HepG2 (cell line): ENCODE measurements at regions not wholly inside any gene's neighbourhood (a gene's known extent, or its start where the extent isn't known, plus 50 kb on each side); places are given as distances from the start of the nearest gene placed in this dataset.
A peak's percentile ranks its signal among the peaks of the same experiment; 100 is the strongest.

Experiments
- CBX5 ChIP-seq: sonication (generic); formaldehyde crosslinking; IDR thresholded peaks from 2 replicates; pipeline ENCODE4 v1.4.0; 2020; ENCODE audit warnings: missing genetic modification reagents, borderline replicate concordance
- DNMT1 ChIP-seq: sonication (generic); formaldehyde crosslinking; IDR thresholded peaks from 2 replicates; pipeline ENCODE4 v1.5.1; 2020; ENCODE audit warnings: mild to moderate bottlenecking, missing genetic modification reagents
- DR1 ChIP-seq: sonication (generic); formaldehyde crosslinking; IDR thresholded peaks from 2 replicates; pipeline ENCODE4 v1.8.0; 2021; ENCODE audit warnings: mild to moderate bottlenecking, missing genetic modification reagents, inconsistent platforms
- DZIP1 ChIP-seq: sonication (generic); formaldehyde crosslinking; IDR thresholded peaks from 2 replicates; pipeline ENCODE4 v1.5.0; 2020; ENCODE audit warnings: mild to moderate bottlenecking, missing genetic modification reagents
- FOXM1 ChIP-seq: sonication (generic); formaldehyde crosslinking; IDR thresholded peaks from 2 replicates; pipeline ENCODE4 v1.5.0; 2020; ENCODE audit warnings: missing genetic modification reagents
- HMG20B ChIP-seq: conservative IDR thresholded peaks from 2 replicates; pipeline ENCODE4 v1.6.1; 2016; ENCODE audit warnings: missing genetic modification reagents, missing compliant biosample characterization
- HNRNPK ChIP-seq: fragments of 200-400 bp; formaldehyde crosslinking; IDR thresholded peaks from 2 replicates; pipeline ENCODE4 v1.6.1; 2018; ENCODE audit warnings: low read length, low read depth, moderate library complexity, mild to moderate bottlenecking; ENCODE audit not compliant: poor library complexity, severe bottlenecking
- IKZF5 ChIP-seq: IDR thresholded peaks from 2 replicates; pipeline ENCODE4 v1.6.1; 2018; ENCODE audit warnings: missing genetic modification reagents, mild to moderate bottlenecking, missing compliant biosample characterization
- KAT8 ChIP-seq: IDR thresholded peaks from 2 replicates; pipeline ENCODE4 v1.6.1; 2016; ENCODE audit warnings: missing genetic modification reagents, missing compliant biosample characterization
- KDM4B ChIP-seq: sonication (generic); formaldehyde crosslinking; IDR thresholded peaks from 2 replicates; pipeline ENCODE4 v1.4.0; 2020; ENCODE audit warnings: missing genetic modification reagents
- MBNL3 ChIP-seq: fragments of 250-450 bp; sonication (Bioruptor Pico); conservative IDR thresholded peaks from 2 replicates; pipeline ENCODE4 v1.8.0; 2022; ENCODE audit warnings: mild to moderate bottlenecking, inconsistent platforms
- MXI1 ChIP-seq: IDR thresholded peaks from 3 replicates; pipeline ENCODE4 v1.6.1; 2012; ENCODE audit warnings: low read depth, low read length, inconsistent platforms, borderline replicate concordance
- MZF1 ChIP-seq: sonication (generic); formaldehyde crosslinking; IDR thresholded peaks from 2 replicates; pipeline ENCODE4 v1.8.1; 2023; ENCODE audit warnings: mild to moderate bottlenecking, missing genetic modification reagents, borderline replicate concordance
- NFATC3 ChIP-seq: sonication (generic); formaldehyde crosslinking; IDR thresholded peaks from 2 replicates; pipeline ENCODE4 v1.5.1; 2020; ENCODE audit warnings: mild to moderate bottlenecking, missing genetic modification reagents
- NFKB2 ChIP-seq: sonication (generic); formaldehyde crosslinking; IDR thresholded peaks from 2 replicates; pipeline ENCODE4 v1.4.0; 2020; ENCODE audit warnings: missing genetic modification reagents, borderline replicate concordance
- RAD21 ChIP-seq: fragments of 450-650 bp; formaldehyde crosslinking; IDR thresholded peaks from 2 replicates; pipeline ENCODE4 v1.5.0; 2020; ENCODE audit warnings: mild to moderate bottlenecking
- RFXANK ChIP-seq: IDR thresholded peaks from 2 replicates; pipeline ENCODE4 v1.6.1; 2016
- SETDB1 ChIP-seq: sonication (generic); formaldehyde crosslinking; IDR thresholded peaks from 2 replicates; pipeline ENCODE4 v1.5.1; 2020; ENCODE audit warnings: missing genetic modification reagents, mild to moderate bottlenecking, borderline replicate concordance
- ZBTB39 ChIP-seq: sonication (generic); formaldehyde crosslinking; IDR thresholded peaks from 2 replicates; pipeline ENCODE4 v1.5.0; 2020; ENCODE audit warnings: missing genetic modification reagents
- ZGPAT ChIP-seq: IDR thresholded peaks from 2 replicates; pipeline ENCODE4 v1.6.1; 2016; ENCODE audit warnings: mild to moderate bottlenecking
- ZNF17 ChIP-seq: sonication (generic); formaldehyde crosslinking; IDR thresholded peaks from 2 replicates; pipeline ENCODE4 v1.5.0; 2020; ENCODE audit warnings: mild to moderate bottlenecking, missing genetic modification reagents
- ZNF251 ChIP-seq: sonication (generic); formaldehyde crosslinking; IDR thresholded peaks from 2 replicates; pipeline ENCODE4 v1.9.0; 2021; ENCODE audit warnings: mild to moderate bottlenecking, missing genetic modification reagents
- ZNF33A ChIP-seq: sonication (generic); formaldehyde crosslinking; IDR thresholded peaks from 2 replicates; pipeline ENCODE4 v1.5.1; 2020; ENCODE audit warnings: missing genetic modification reagents, mild to moderate bottlenecking, moderate library complexity, borderline replicate concordance
- ZNF607 ChIP-seq: sonication (generic); formaldehyde crosslinking; IDR thresholded peaks from 2 replicates; pipeline ENCODE4 v1.5.1; 2020; ENCODE audit warnings: missing genetic modification reagents, mild to moderate bottlenecking, borderline replicate concordance

- TF ChIP-seq KAT8 (CRISPR knock-in tag) (peak; percentile 44; the same call in 1 of the 2 replicates), ZNF607 (CRISPR knock-in tag) (no peak), MZF1 (CRISPR knock-in tag) (no peak), ZNF17 (no peak), KDM4B (CRISPR knock-in tag) (no peak), ZBTB39 (CRISPR knock-in tag) (no peak), DZIP1 (CRISPR knock-in tag) (no peak), MBNL3 (CRISPR knock-in tag) (no peak), RAD21 (peak; percentile 22; the same call in 1 of the 2 replicates), DNMT1 (CRISPR knock-in tag) (no peak), SETDB1 (CRISPR knock-in tag) (no peak), NFKB2 (no peak), NFATC3 (CRISPR knock-in tag) (no peak; the same call in 1 of the 2 replicates), DR1 (CRISPR knock-in tag) (no peak), HNRNPK (no peak), RFXANK (CRISPR knock-in tag) (no peak), HMG20B (no peak), MXI1 (peak; percentile 68; the same call in 1 of the 3 replicates), CBX5 (CRISPR knock-in tag) (peak; percentile 65; the same call in 1 of the 2 replicates), IKZF5 (CRISPR knock-in tag) (peak; percentile 79; the same call in 1 of the 2 replicates), ZGPAT (CRISPR knock-in tag) (peak; percentile 53; the same call in 1 of the 2 replicates), ZNF251 (CRISPR knock-in tag) (no peak), FOXM1 (CRISPR knock-in tag) (no peak), ZNF33A (CRISPR knock-in tag) (no peak)
Measured at GRCh38 chr4:15149839-15150592, 147.7 kb downstream of the CPEB2 start (continued).
